Fibroblast of skin of scalp (primary cell): ENCODE measurements at regions not wholly inside any gene's neighbourhood (a gene's known extent, or its start where the extent isn't known, plus 50 kb on each side); places are given as distances from the start of the nearest gene placed in this dataset.
"Not testable (repeated sequence)": the region's sequence is repeated elsewhere in the genome, so short reads cannot be mapped to it uniquely, and the experiment has no call there.

Source experiments
- DNase-seq: peaks from one replicate; pipeline ENCODE4 v3.0.0-alpha.2; 2013

- no peak for DNase-seq
Observed at GRCh38 chr6:6815732-6816131, 227.2 kb downstream of the LY86 start.

- DNase-seq = no peak
Observed at GRCh38 chr6:6816716-6817115, 228.2 kb downstream of the LY86 start.

DNA sequence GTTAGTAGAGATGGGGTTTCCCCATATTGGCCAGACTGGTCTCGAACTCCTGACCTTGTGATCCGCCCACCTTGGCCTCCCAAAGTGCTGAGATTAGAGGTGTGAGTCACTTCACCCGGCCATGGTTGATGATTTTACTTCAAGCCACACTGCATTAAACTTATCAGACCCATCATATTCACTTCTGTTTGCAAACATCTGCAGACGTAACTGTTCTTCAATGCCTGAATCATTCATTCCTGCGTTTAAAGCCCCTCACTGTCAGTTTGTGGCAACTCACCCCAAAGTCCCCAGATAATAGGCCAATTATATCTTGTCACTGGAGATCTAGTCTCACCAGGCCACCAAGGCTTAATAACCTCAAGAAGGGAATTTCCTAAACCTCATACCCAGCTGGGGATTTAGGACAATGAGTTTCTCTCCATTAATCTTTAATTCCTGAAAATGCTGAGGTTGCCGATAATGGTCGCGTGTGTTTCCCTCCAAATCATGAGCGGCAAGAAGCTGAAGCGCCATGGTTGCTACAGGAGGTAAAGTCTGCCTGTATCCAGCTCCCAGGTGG, 229.6 kb downstream of the LY86 start:
- no peak for DNase-seq

DNA sequence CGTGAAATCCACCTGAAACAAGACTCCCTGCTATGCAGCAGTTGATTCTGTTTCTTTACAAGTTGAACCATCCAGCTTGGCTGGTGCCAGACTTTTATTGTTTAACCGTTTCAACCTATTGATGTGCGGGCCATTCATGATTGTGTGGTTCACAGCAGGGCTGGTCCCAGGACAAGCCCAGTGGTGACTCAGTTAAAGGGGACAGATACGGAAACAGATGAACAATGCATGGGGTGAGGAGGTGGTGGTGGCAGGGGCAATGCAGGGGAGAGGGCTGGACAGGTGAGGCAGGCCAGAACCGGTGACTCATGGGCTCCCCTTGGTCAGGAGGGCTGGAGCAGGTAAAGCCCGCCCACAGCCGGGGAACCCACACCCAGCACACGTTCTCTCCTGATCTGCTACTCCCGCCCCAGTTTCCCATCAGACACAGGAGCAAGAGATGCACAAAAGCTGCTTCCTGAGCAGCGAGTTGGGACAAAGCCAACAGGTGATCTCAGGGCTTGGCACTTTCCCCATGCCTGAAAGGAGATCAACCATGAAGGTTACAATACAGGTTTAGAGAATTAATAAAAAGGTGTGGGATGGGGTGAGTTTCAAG, 232.2 kb downstream of the LY86 start:
- no peak for DNase-seq

GRCh38 chr6:6821639-6822261, 233.2 kb downstream of the LY86 start:
- no peak for DNase-seq

DNA sequence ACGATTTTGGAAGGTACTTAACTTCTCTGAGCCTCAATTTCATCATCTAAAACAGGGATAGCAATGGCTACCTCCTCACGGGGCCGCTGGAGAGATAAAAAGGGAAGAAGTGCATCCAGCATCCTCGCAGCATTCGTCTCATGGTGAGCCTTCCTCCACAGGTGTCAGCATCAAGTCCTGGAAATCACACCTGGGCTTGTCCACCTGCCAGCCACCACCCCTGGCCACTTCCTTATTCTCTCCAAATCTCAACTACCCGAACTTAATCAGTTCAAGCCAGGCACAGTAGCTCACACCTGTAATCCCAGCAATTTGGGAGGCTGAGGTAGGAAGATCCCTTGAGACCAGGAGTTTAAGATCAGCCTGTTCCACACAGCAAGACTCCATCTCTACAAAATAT, 234.5 kb downstream of the LY86 start:
- DNase-seq = no peak

- no peak for DNase-seq
Observed at GRCh38 chr6:6823568-6824224, 235.2 kb downstream of the LY86 start.

DNA sequence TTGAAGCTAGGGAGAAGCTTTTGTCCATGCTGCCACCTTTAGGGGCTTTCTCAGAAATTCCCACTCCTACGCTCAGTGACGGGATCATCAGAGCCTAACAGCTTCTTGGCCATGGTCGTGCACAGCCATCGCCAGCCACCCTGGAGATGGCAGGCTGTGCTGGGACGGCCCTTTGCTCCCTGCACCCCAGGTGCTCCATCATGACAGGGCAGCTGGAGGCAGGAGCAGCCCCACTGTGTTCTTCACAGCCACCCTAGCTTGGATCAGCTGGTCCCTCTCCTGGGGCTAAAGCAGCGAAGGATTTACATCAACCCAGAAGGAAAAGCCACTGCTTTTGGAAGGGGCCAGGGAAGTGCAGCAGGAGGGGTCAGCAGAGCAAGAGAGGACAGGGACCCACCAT, 235.9 kb downstream of the LY86 start:
- no peak for DNase-seq

GRCh38 chr6:6825193-6825784, 236.8 kb downstream of the LY86 start:
- no peak for DNase-seq

GRCh38 chr6:6826095-6826901, 237.8 kb downstream of the LY86 start:
- no peak for DNase-seq

- no peak for DNase-seq
Observed at GRCh38 chr6:6826961-6827360, 238.4 kb downstream of the LY86 start.

DNA sequence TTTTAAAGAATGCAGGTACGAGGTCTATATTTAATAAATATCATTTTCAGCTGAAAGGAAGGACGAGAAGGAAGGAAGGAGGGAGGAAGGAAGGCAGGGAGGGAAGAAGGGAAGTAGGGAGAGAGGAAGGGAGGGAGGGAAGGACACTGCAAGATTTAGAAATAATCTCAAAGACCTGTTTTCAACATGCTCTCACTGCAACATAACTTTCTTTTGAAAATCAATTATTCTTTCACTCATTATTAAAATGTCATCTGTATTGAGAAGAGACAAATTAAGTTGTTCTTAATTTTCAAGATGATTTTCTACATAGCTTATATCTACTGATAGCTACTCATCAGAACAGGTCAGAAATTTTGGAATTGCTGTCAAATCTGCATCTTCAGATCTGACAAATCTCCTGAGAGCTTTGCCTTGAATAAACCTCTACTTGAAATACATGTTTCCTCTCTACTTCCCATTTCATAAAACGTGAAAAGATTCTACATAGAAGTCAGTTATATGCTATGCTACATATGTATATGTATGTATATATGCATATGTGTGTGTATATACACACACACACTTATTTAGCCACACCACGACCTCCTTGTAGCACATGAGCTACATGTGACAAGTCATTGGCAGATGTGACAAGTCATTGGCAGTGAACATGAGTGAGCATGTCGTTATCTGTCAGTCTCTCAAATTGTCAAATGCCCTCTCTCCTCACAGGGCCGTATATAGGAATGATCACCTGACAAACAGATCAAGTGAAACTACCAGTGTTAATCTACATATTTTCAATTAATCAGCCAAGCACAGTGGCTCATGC, 241.6 kb downstream of the LY86 start:
- no peak for DNase-seq

DNA sequence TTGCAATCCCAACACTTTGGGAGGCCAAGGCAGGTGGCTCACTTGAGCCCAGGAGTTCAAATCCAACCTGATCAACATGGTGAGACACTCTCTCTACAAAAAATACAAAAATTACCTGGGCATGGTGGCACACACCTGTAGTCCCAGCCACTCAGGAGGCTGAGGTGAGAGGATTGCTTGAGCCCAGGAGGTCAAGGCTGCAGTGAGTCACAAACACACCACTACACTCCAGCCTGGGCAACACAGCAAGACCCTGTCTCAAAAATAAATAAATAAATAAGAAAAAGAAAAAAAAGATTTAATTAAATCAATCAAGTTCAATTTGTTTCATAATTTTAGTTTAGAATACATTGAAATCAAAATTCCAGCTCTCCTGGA, 242.2 kb downstream of the LY86 start:
- DNase-seq = not testable (repeated sequence)

DNA sequence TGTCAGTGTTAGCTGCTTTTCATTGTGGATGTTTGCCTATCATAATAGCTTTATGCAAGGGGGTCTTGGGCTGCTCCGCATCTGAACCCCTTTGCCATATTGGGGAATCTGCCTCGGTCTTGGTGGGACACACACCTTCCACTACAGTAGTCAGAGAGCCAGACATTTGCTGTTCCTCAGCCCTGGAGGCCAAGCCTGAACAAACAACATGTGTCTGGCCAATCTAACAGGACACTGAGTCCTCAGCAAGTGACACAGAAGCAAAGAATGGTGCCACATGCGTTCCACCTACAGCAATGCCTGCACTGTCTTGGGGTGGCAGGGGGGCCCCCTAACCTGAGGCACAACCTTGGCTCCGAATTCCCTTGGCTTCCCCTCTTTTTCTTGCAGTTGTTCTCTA, 243.9 kb downstream of the LY86 start:
- no peak for DNase-seq

GRCh38 chr6:6834356-6835222, 246.1 kb downstream of the LY86 start:
- DNase-seq = no peak

DNA sequence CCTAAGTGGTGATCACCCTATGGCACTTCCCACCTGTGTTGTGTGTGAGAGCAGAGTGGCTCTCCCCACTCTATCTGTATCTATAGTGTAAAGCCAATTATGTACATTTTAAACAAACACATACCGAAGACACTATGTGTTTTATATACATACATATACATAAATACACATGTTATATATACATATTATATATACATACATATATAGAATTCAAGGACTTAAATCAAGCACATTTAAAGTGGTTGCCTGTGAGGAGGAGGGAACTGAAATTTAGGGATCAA, 246.6 kb downstream of the LY86 start:
- DNase-seq = no peak

GRCh38 chr6:6836609-6837406, 248.3 kb downstream of the LY86 start:
- DNase-seq = no peak

GRCh38 chr6:6837541-6838080, 249.1 kb downstream of the LY86 start:
- DNase-seq = no peak

DNA sequence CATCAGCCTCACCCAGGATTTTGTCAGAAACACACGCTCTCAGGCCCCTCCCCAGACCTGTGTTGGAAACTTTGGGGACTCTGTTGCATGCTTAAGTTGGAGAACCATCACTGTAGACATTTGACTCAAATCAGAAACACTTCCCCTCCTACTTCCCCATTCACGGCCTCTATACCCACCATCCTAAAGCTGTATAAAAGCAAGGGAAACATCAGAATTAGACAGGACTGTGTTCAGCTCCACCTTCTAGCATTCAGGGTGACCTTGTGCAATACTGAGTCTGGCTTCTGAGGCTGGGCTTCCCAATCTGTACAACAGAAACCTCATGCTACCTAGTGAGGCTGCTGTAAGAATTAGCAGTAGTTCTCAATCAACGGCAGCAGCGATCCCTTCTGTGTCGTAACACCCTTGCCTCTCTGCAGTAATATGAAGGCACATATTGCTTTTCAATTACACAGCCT, 252.3 kb downstream of the LY86 start:
- DNase-seq = no peak

GRCh38 chr6:6841571-6841970, 253.1 kb downstream of the LY86 start:
- no peak for DNase-seq
